ENCODE measurements at regions not wholly inside any gene's neighbourhood (a gene's known extent, or its start where the extent isn't known, plus 50 kb on each side); places are given as distances from the start of the nearest gene placed in this dataset.
"Not testable (repeated sequence)": the region's sequence is repeated elsewhere in the genome, so short reads cannot be mapped to it uniquely, and the experiment has no call there.

DNA sequence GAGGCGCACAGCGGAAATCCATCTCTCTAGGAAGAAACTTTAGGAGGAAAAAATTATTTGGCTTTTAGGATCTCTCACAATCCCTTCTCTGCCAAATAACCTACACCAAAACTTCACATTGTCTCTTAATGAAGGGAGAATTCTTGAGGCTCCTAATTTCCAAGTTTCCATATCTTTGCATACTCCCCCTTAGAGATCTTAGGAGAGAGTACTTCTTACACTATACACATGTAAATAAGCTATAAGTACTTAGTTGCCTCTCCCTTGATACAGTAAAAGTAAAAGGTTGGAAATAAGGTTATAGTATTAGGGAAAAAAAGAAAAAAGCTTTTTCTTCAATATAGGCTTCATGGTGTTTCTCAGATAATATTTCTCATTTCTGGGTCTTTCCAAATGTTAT lies 596.7 kb downstream of the SATB2 start:
- no peaks in the 10 kb centered on the region for H3K27me3 ChIP-seq (replicated peaks in 1 of 4; ENCODE audit: control extremely low read depth in 1 of 4, control insufficient read depth in 3 of 4, insufficient read depth in 4 of 4, low read length in 3 of 4)

DNA sequence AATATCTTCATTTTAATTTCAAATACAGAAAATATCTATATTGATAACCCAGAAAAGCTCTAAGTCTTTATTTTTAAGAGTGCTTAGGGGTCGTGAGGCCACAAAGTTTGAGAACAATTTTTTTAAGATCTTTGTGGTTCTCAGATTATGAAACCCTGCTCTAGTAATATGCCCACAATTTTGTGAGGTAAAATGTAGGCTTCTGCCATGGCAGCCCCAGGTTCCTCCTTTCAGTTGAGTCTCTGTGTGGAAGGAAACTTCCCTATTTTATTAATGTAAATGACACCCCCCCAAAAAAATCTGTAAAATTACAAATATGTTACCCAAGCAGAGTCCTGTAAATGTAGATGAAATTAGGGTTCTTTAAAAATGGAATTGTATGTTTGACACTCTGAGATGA lies 600.5 kb downstream of the SATB2 start:
- Histone ChIP-seq H3K36me3 (replicated peaks in 1 of 2; ENCODE audit: control extremely low read depth in 1 of 2, control insufficient read depth in 1 of 2, extremely low read depth in 1 of 2, insufficient read depth in 2 of 2, low read length in 1 of 2) (no peaks in the 10 kb centered on the region), H3K9ac (ENCODE audit: low read length) (no peak overlapping the region), H4K20me1 (ENCODE audit: control insufficient read depth, insufficient read depth, low read length, poor library complexity, severe bottlenecking) (no peaks in the 10 kb centered on the region), H3K4me2 (replicated peaks; ENCODE audit: low read depth, low read length, poor library complexity, severe bottlenecking) (no peak overlapping the region), H2AFZ (ENCODE audit: insufficient read depth, low read depth, low read length, poor library complexity, severe bottlenecking) (no peak overlapping the region), H3K27ac (ENCODE audit: low read length in 2 of 2) (no peak overlapping the region), H3K79me2 (ENCODE audit: control insufficient read depth, insufficient read depth, low read length) (no peaks in the 10 kb centered on the region), H3K9me3 (ENCODE audit: control extremely low read depth in 1 of 3, control insufficient read depth in 2 of 3, insufficient read depth in 1 of 3, low read length in 2 of 3) (peaks cover 0 to 3% (median 0%) of the 10 kb centered on the region in 3 donors), H3K4me1 (ENCODE audit: control insufficient read depth in 2 of 2, insufficient read depth in 2 of 2, low read length in 2 of 2) (no peaks in the 10 kb centered on the region), H3K4me3 (ENCODE audit: control extremely low read depth in 1 of 5, extremely low read depth in 1 of 5, insufficient read depth in 1 of 5, low read depth in 2 of 5, low read length in 4 of 5) (no peak overlapping the region), H3K27me3 (replicated peaks in 1 of 4; ENCODE audit: control extremely low read depth in 1 of 4, control insufficient read depth in 3 of 4, insufficient read depth in 4 of 4, low read length in 3 of 4) (no peaks in the 10 kb centered on the region)
- no peak overlapping the region for H3K27ac Mint-ChIP-seq
- H3K4me1 Mint-ChIP-seq, result no peaks in the 10 kb centered on the region
- ChIA-PET POLR2A (no interaction called here), CTCF (no interaction called here)
- no peak for DNase-seq
- H3K4me3 Mint-ChIP-seq, result no peak overlapping the region
- TF ChIP-seq EZH2 (IDR thresholded peaks at IDR 0.05; ENCODE audit: borderline replicate concordance, insufficient read depth, low read depth, low read length, poor library complexity, severe bottlenecking), result no peak
- TF ChIP-seq CTCF (IDR thresholded peaks at IDR 0.05), result no peak
- intact Hi-C loops (cut with micrococcal nuclease), result no loop called here
- no CpG with 5 or more reads among the region's 1 CpG for WGBS (ENCODE audit: insufficient coverage)
- peaks cover 7% of the 10 kb centered on the region for H3K9me3 Mint-ChIP-seq (ENCODE audit: insufficient read depth)
- H3K27me3 Mint-ChIP-seq, result no peaks in the 10 kb centered on the region
- ATAC-seq (ENCODE audit: low read depth), result no peak

More for the DNA sequence above, 596.7 kb downstream of the SATB2 start:
- Histone ChIP-seq H3K9ac (ENCODE audit: low read length) (no peak overlapping the region), H3K36me3 (replicated peaks in 1 of 2; ENCODE audit: control extremely low read depth in 1 of 2, control insufficient read depth in 1 of 2, extremely low read depth in 1 of 2, insufficient read depth in 2 of 2, low read length in 1 of 2) (no peaks in the 10 kb centered on the region), H3K9me3 (ENCODE audit: control extremely low read depth in 1 of 3, control insufficient read depth in 2 of 3, insufficient read depth in 1 of 3, low read length in 2 of 3) (no peaks in the 10 kb centered on the region), H2AFZ (ENCODE audit: insufficient read depth, low read depth, low read length, poor library complexity, severe bottlenecking) (no peak overlapping the region), H3K4me3 (ENCODE audit: control extremely low read depth in 1 of 5, extremely low read depth in 1 of 5, insufficient read depth in 1 of 5, low read depth in 2 of 5, low read length in 4 of 5) (no peak overlapping the region), H3K4me2 (replicated peaks; ENCODE audit: low read depth, low read length, poor library complexity, severe bottlenecking) (no peak overlapping the region), H3K4me1 (ENCODE audit: control insufficient read depth in 2 of 2, insufficient read depth in 2 of 2, low read length in 2 of 2) (no peaks in the 10 kb centered on the region), H4K20me1 (ENCODE audit: control insufficient read depth, insufficient read depth, low read length, poor library complexity, severe bottlenecking) (no peaks in the 10 kb centered on the region), H3K27ac (ENCODE audit: low read length in 2 of 2) (no peak overlapping the region), H3K79me2 (ENCODE audit: control insufficient read depth, insufficient read depth, low read length) (no peaks in the 10 kb centered on the region)
- intact Hi-C loops (cut with micrococcal nuclease), result no loop called here
- H3K27me3 Mint-ChIP-seq, result no peaks in the 10 kb centered on the region
- H3K27ac Mint-ChIP-seq, result no peak overlapping the region
- DNase-seq (no peak), ATAC-seq (ENCODE audit: low read depth) (no peak)
- no peak overlapping the region for H3K4me3 Mint-ChIP-seq
- CTCF ChIA-PET, result no interaction called here
- H3K9me3 Mint-ChIP-seq (ENCODE audit: insufficient read depth), result peaks cover 7% of the 10 kb centered on the region
- TF ChIP-seq CTCF (IDR thresholded peaks at IDR 0.05) (no peak), EZH2 (IDR thresholded peaks at IDR 0.05; ENCODE audit: borderline replicate concordance, insufficient read depth, low read depth, low read length, poor library complexity, severe bottlenecking) (no peak)
- no CpG with 5 or more reads among the region's 2 CpGs for WGBS (ENCODE audit: insufficient coverage)
- POLR2A ChIA-PET, result no interaction called here
- no peaks in the 10 kb centered on the region for H3K4me1 Mint-ChIP-seq

GRCh38 chr2:198855746-198856145 lies 602.0 kb downstream of the SATB2 start:
- WGBS (ENCODE audit: insufficient coverage), result 67% methylated on average over 1 of the region's 6 CpGs
- H3K36me3 ChIP-seq (replicated peaks in 1 of 2; ENCODE audit: control extremely low read depth in 1 of 2, control insufficient read depth in 1 of 2, extremely low read depth in 1 of 2, insufficient read depth in 2 of 2, low read length in 1 of 2); H3K79me2 ChIP-seq (ENCODE audit: control insufficient read depth, insufficient read depth, low read length); H3K27me3 Mint-ChIP-seq; H3K27me3 ChIP-seq (replicated peaks in 1 of 4; ENCODE audit: control extremely low read depth in 1 of 4, control insufficient read depth in 3 of 4, insufficient read depth in 4 of 4, low read length in 3 of 4); H2AFZ ChIP-seq (ENCODE audit: insufficient read depth, low read depth, low read length, poor library complexity, severe bottlenecking); H3K9me3 Mint-ChIP-seq (ENCODE audit: insufficient read depth); H3K4me2 ChIP-seq (replicated peaks; ENCODE audit: low read depth, low read length, poor library complexity, severe bottlenecking); H3K27ac Mint-ChIP-seq; H3K9ac ChIP-seq (ENCODE audit: low read length); CTCF ChIA-PET; H3K9me3 ChIP-seq (ENCODE audit: control extremely low read depth in 1 of 3, control insufficient read depth in 2 of 3, insufficient read depth in 1 of 3, low read length in 2 of 3); ATAC-seq (ENCODE audit: low read depth); H4K20me1 ChIP-seq (ENCODE audit: control insufficient read depth, insufficient read depth, low read length, poor library complexity, severe bottlenecking); H3K27ac ChIP-seq (ENCODE audit: low read length in 2 of 2); DNase-seq; POLR2A ChIA-PET; H3K4me3 Mint-ChIP-seq; H3K4me3 ChIP-seq (ENCODE audit: control extremely low read depth in 1 of 5, extremely low read depth in 1 of 5, insufficient read depth in 1 of 5, low read depth in 2 of 5, low read length in 4 of 5); H3K4me1 ChIP-seq (ENCODE audit: control insufficient read depth in 2 of 2, insufficient read depth in 2 of 2, low read length in 2 of 2); intact Hi-C loops (cut with micrococcal nuclease); H3K4me1 Mint-ChIP-seq: not testable (repeated sequence)
